Endothelial cell of umbilical vein (primary cell): ENCODE measurements at regions not wholly inside any gene's neighbourhood (a gene's known extent, or its start where the extent isn't known, plus 50 kb on each side); places are given as distances from the start of the nearest gene placed in this dataset.
"Not testable (repeated sequence)": the region's sequence is repeated elsewhere in the genome, so short reads cannot be mapped to it uniquely, and the experiment has no call there.

Experiments used
- BruUV-seq: library from RNA; stranded (reverse); fragments of 400-500 nt; replicated peaks from 2 replicates; lab custom pipeline; 2021; lab: Mats Ljungman, UMichigan
- CTCF ChIA-PET: fragments of 300-600, 350-600 bp; sonication (Branson Sonifier 250); formaldehyde crosslinking; loops from one replicate; lab custom pipeline; 2021; ENCODE audit warnings: antibody characterized with exemption, inconsistent platforms; lab: Charles Lee
- POLR2A ChIA-PET: fragments of 300-600, 350-600 bp; sonication (Branson Sonifier 250); formaldehyde crosslinking; loops from one replicate; lab custom pipeline; 2021; ENCODE audit warnings: antibody characterized with exemption, inconsistent platforms; lab: Charles Lee
- DNase-seq: peaks from one replicate; pipeline ENCODE4 v3.0.0-alpha.2; 2011; ENCODE audit warnings: low read depth, low spot score
- FAIRE-seq: peaks from 2 replicates; lab custom pipeline; 2011; peaks lifted over from hg19 to GRCh38; lab: Jason Lieb, UNC
- H2AFZ ChIP-seq: 2 replicates; pipeline ENCODE4 v1.6.0; 2012; ENCODE audit warnings: low read depth, low read length, control low read depth, inconsistent platforms
- H3K27ac ChIP-seq: 2 replicates; pipeline ENCODE4 v1.5.1; 2011; ENCODE audit warnings: low read depth, mild to moderate bottlenecking, control low read depth, low read length, moderate library complexity; ENCODE audit not compliant: insufficient read depth
- H3K27me3 ChIP-seq, 2 experiments: 2 replicates each; pipeline versions ENCODE4 v1.6.0 to v1.6.1; 2011; ENCODE audit warnings: low read length in 2 of 2, mixed read lengths in 1 of 2; ENCODE audit not compliant: control insufficient read depth in 2 of 2, insufficient read depth in 2 of 2
- H3K36me3 ChIP-seq, 2 experiments: 2 replicates in 1 of 2; 3 replicates in 1 of 2; pipeline ENCODE4 v1.5.1; 2011; ENCODE audit warnings: low read length in 2 of 2, mild to moderate bottlenecking in 1 of 2, moderate library complexity in 1 of 2; ENCODE audit not compliant: control insufficient read depth in 2 of 2, insufficient read depth in 2 of 2; ENCODE audit errors: extremely low read depth in 1 of 2
- H3K4me1 ChIP-seq: 3 replicates; pipeline ENCODE4 v1.5.1; 2011; ENCODE audit warnings: mild to moderate bottlenecking, low read length; ENCODE audit not compliant: control insufficient read depth, insufficient read depth; ENCODE audit errors: extremely low read depth
- H3K4me2 ChIP-seq: 2 replicates; pipeline ENCODE4 v1.6.1; 2011; ENCODE audit warnings: low read length, control low read depth, mixed read lengths; ENCODE audit not compliant: insufficient read depth
- H3K4me3 ChIP-seq, 3 experiments: fragments of 200-600 bp in 1 of 3; sonication (generic), shearing (Covaris generic) in 1 of 3; replicated peaks in 1 of 3; 2 replicates each; pipeline ENCODE4 v1.5.1; 2011 to 2016; ENCODE audit warnings: control low read depth in 3 of 3, low read length in 3 of 3, mild to moderate bottlenecking in 2 of 3, inconsistent platforms in 1 of 3, low read depth in 1 of 3, moderate library complexity in 1 of 3; ENCODE audit not compliant: insufficient read depth in 1 of 3
- H3K79me2 ChIP-seq: 2 replicates; pipeline ENCODE4 v1.6.0; 2012; ENCODE audit warnings: low read length, inconsistent platforms; ENCODE audit not compliant: control insufficient read depth, insufficient read depth
- H3K9ac ChIP-seq: replicated peaks from 2 replicates; pipeline ENCODE3; 2011; ENCODE audit warnings: low read length, control low read depth; ENCODE audit not compliant: insufficient read depth; ENCODE audit errors: extremely low read depth
- H3K9me1 ChIP-seq: replicated peaks from 3 replicates; pipeline ENCODE4 v1.6.0; 2011; ENCODE audit warnings: mild to moderate bottlenecking, low read length; ENCODE audit not compliant: control insufficient read depth, insufficient read depth; ENCODE audit errors: extremely low read depth
- H3K9me3 ChIP-seq: replicated peaks from 2 replicates; pipeline ENCODE4 v1.5.1; 2012; ENCODE audit warnings: low read length, inconsistent platforms; ENCODE audit not compliant: control insufficient read depth, insufficient read depth
- H4K20me1 ChIP-seq: replicated peaks from 2 replicates; pipeline ENCODE3; 2011; ENCODE audit warnings: mild to moderate bottlenecking, low read length; ENCODE audit not compliant: control insufficient read depth, insufficient read depth; ENCODE audit errors: extremely low read depth
- EZH2 ChIP-seq: IDR thresholded peaks from 2 replicates; pipeline ENCODE4 v1.6.1; 2012; ENCODE audit warnings: borderline replicate concordance, low read depth, mild to moderate bottlenecking, moderate library complexity, low read length, inconsistent platforms; ENCODE audit not compliant: severe bottlenecking
- FOS ChIP-seq: IDR thresholded peaks from 2 replicates; pipeline ENCODE4 v1.6.1; 2011; ENCODE audit warnings: mild to moderate bottlenecking, low read length, moderate library complexity, borderline replicate concordance; ENCODE audit not compliant: insufficient read depth
- GATA2 ChIP-seq: IDR thresholded peaks from 2 replicates; pipeline ENCODE4 v1.7.0; 2011; ENCODE audit warnings: low read depth, mild to moderate bottlenecking, moderate library complexity, mixed read lengths, low read length; ENCODE audit not compliant: insufficient read length, insufficient read depth
- JUN ChIP-seq: IDR thresholded peaks from 2 replicates; pipeline ENCODE4 v1.6.1; 2011; ENCODE audit warnings: borderline replicate concordance, low read depth; ENCODE audit not compliant: insufficient read length, insufficient read depth
- MYC ChIP-seq: IDR thresholded peaks from one replicate; pipeline ENCODE4 v1.6.1; 2011; ENCODE audit warnings: mild to moderate bottlenecking, low read depth, low read length
- POLR2A ChIP-seq: IDR thresholded peaks from 2 replicates; pipeline ENCODE4 v1.6.1; 2012; ENCODE audit warnings: low read depth, mild to moderate bottlenecking, control low read depth, low read length
- POLR2AphosphoS5 ChIP-seq: IDR thresholded peaks from 2 replicates; pipeline ENCODE4 v1.6.1; 2012; ENCODE audit warnings: low read depth, mild to moderate bottlenecking, control low read depth, low read length, moderate library complexity; ENCODE audit not compliant: insufficient read depth
- dilution Hi-C: fragments of 300-500 bp; cut with MboI; formaldehyde crosslinking; loops from one replicate; pipeline ENCODE4 v1.15.0; 2019; ENCODE audit warnings: low sequenced_read_pairs; ENCODE audit not compliant: extremely low pct_ligation_motif_present
- intact Hi-C: fragments of 100-400 bp; cut with micrococcal nuclease; formaldehyde crosslinking; loops from one replicate; pipeline ENCODE4 v1.10.0; 2022
- TF ChIP-seq, protein P1 (sequence below): IDR thresholded peaks from 2 replicates; pipeline ENCODE4 v1.6.1; 2011; ENCODE audit not compliant: insufficient read depth, insufficient read length
- TF ChIP-seq, protein P2 (sequence below), 2 donors: IDR thresholded peaks; 1 replicate in 1 of 2; 2 replicates in 1 of 2; pipeline ENCODE4 v1.5.1; 2011; ENCODE audit warnings: low read length in 2 of 2, mild to moderate bottlenecking in 2 of 2, moderate library complexity in 2 of 2, control low read depth in 1 of 2, inconsistent platforms in 1 of 2, low read depth in 1 of 2; ENCODE audit not compliant: insufficient read depth in 1 of 2; ENCODE audit errors: extremely low read depth in 1 of 2

DNA sequence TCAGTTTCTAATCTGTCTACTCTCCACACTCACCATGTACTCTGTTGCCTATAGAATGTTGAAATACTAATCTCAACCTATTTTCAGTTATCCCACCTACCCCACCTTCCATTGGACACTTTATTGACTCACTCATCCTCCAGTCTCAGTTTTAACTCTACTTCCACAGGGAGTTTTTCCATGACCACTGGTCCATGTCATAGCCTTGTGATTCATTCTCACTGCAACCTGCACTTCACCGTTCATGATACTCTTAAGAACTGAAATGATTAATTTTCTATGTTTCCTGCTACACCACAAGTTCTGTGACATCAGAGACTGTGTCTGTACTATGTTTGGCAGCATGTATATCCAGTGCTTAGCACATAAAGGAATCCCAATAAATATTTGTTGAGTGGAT lies 122.8 kb upstream of the HSF2 start:
- Histone ChIP-seq H3K4me1 (no peaks in the 10 kb centered on the region), H3K4me2 (no peak overlapping the region), H2AFZ (no peak overlapping the region), H4K20me1 (no peaks in the 10 kb centered on the region), H3K27ac (no peak overlapping the region), H3K9me3 (no peaks in the 10 kb centered on the region), H3K27me3 (no peaks in the 10 kb centered on the region), H3K9me1 (no peaks in the 10 kb centered on the region), H3K4me3 (no peak overlapping the region), H3K36me3 (no peaks in the 10 kb centered on the region), H3K79me2 (no peaks in the 10 kb centered on the region), H3K9ac (no peak overlapping the region)
- no peak for TF ChIP-seq MYC
- no peak for TF ChIP-seq JUN
- TF ChIP-seq, protein P1, sequence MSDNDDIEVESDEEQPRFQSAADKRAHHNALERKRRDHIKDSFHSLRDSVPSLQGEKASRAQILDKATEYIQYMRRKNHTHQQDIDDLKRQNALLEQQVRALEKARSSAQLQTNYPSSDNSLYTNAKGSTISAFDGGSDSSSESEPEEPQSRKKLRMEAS, result no peak
- TF ChIP-seq FOS, result no peak
- TF ChIP-seq, protein P2, sequence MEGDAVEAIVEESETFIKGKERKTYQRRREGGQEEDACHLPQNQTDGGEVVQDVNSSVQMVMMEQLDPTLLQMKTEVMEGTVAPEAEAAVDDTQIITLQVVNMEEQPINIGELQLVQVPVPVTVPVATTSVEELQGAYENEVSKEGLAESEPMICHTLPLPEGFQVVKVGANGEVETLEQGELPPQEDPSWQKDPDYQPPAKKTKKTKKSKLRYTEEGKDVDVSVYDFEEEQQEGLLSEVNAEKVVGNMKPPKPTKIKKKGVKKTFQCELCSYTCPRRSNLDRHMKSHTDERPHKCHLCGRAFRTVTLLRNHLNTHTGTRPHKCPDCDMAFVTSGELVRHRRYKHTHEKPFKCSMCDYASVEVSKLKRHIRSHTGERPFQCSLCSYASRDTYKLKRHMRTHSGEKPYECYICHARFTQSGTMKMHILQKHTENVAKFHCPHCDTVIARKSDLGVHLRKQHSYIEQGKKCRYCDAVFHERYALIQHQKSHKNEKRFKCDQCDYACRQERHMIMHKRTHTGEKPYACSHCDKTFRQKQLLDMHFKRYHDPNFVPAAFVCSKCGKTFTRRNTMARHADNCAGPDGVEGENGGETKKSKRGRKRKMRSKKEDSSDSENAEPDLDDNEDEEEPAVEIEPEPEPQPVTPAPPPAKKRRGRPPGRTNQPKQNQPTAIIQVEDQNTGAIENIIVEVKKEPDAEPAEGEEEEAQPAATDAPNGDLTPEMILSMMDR (IDR thresholded peaks at IDR 0.05; ENCODE audit: extremely low read depth in 1 of 2, insufficient read depth in 1 of 2, low read depth in 1 of 2, low read length in 2 of 2), result no peak
- no peak for TF ChIP-seq EZH2
- TF ChIP-seq POLR2AphosphoS5, result no peak
- TF ChIP-seq POLR2A, result no peak
- TF ChIP-seq GATA2, result no peak
- FAIRE-seq, result no peak
- ChIA-PET POLR2A (no interaction called here), CTCF (no interaction called here)
- DNase-seq, result no peak
- intact Hi-C loops (no loop called here), dilution Hi-C loops (no loop called here)
- BruUV-seq, result no TSS peak

DNA sequence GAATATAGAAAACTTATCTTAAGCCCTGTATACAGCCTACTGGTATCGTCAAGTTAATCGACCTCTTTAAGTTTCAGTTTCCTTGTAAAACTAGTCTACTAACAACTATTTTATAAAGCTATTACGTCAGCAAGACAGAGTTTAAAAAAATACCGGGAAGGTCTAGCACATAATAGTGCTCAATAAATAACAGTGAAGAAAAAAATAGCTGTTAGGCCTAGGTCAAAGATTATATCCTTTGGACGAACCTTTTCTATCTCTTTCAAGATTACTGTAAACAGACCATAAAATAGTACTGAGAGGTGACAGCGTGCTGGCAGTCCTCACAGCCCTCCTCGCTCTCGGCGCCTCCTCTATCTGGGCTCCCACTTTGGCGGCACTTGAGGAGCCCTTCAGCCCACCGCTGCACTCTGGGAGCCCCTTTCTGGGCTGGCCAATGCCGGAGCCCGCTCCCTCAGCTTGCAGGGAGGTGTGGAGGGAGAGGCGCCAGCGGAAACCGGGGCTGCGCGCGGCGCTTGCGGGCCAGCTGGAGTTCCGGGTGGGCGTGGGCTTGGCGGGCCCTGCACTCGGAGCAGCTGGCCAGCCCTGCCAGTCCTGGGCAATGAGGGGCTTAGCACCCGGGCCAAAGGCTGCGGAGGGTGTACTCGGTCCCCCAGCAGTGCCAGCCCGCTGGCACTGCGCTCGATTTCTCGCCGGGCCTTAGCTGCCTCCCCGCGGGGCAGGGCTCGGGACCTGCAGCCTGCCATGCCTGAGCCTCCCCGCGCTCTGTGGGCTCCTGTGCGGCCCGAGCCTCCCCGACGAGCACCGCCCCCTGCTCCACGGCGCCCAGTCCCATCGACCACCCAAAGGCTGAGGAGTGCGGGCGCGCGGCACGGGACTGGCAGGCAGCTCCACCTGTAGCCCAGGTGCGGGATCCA lies 119.1 kb upstream of the HSF2 start:
- DNase-seq, dilution Hi-C loops, POLR2A ChIA-PET, FAIRE-seq, H3K4me3 ChIP-seq, H3K9me3 ChIP-seq, H3K27ac ChIP-seq, H3K4me2 ChIP-seq, H3K9me1 ChIP-seq, H3K36me3 ChIP-seq, H2AFZ ChIP-seq, H3K4me1 ChIP-seq, BruUV-seq, H3K27me3 ChIP-seq, CTCF ChIA-PET, intact Hi-C loops, H3K79me2 ChIP-seq, H4K20me1 ChIP-seq, H3K9ac ChIP-seq: not testable (repeated sequence)
